HL-60 (cell line): ENCODE measurements at regions not wholly inside any gene's neighbourhood (a gene's known extent, or its start where the extent isn't known, plus 50 kb on each side); places are given as distances from the start of the nearest gene placed in this dataset.

ENCODE experiments used
- DNase-seq, 2 experiments: peaks; one replicate each; pipeline ENCODE4 v3.0.0-alpha.2; 2010 to 2020; ENCODE audit warnings: low read depth in 1 of 2, low spot score in 1 of 2
- H3K27ac ChIP-seq: fragments of 250-450 bp; sonication (Bioruptor Pico); replicated peaks from 2 replicates; pipeline ENCODE4 v1.5.1; 2020; ENCODE audit warnings: mild to moderate bottlenecking, moderate library complexity
- H3K27me3 ChIP-seq: fragments of 250-450 bp; sonication (Bioruptor Pico); 2 replicates; pipeline ENCODE4 v1.5.1; 2021; ENCODE audit warnings: mild to moderate bottlenecking, moderate library complexity; ENCODE audit not compliant: insufficient read depth, poor library complexity, severe bottlenecking
- H3K4me3 ChIP-seq: replicated peaks from 2 replicates; pipeline ENCODE4 v1.5.1; 2011; ENCODE audit warnings: mild to moderate bottlenecking, control low read depth, low read length; ENCODE audit not compliant: insufficient read depth
- CTCF ChIP-seq: IDR thresholded peaks from one replicate; pipeline ENCODE4 v1.5.1; 2011; ENCODE audit warnings: low read length, control low read depth, inconsistent platforms; ENCODE audit not compliant: insufficient read depth
- GABPA ChIP-seq: IDR thresholded peaks from 2 replicates; pipeline ENCODE4 v1.6.1; 2012; ENCODE audit warnings: low read depth
- POLR2AphosphoS5 ChIP-seq: IDR thresholded peaks from 2 replicates; pipeline ENCODE4 v1.6.1; 2012; ENCODE audit warnings: low read depth
- REST ChIP-seq: IDR thresholded peaks from 2 replicates; pipeline ENCODE4 v1.6.1; 2012; ENCODE audit warnings: low read depth; ENCODE audit not compliant: insufficient replicate concordance
- SPI1 ChIP-seq: IDR thresholded peaks from 2 replicates; pipeline ENCODE4 v1.6.1; 2012; ENCODE audit warnings: low read depth, mild to moderate bottlenecking, borderline replicate concordance

GRCh38 chr4:31692399-31692940 is 972.3 kb downstream of the PCDH7 start:
- no peak for DNase-seq
- TF ChIP-seq CTCF (no peak), SPI1 (no peak), REST (no peak), POLR2AphosphoS5 (no peak), GABPA (no peak)
- no peak overlapping the region for H3K4me3 ChIP-seq

GRCh38 chr4:31701256-31701655 is 981.1 kb downstream of the PCDH7 start:
- DNase-seq: no peak
- Histone ChIP-seq H3K27ac (no peak overlapping the region), H3K27me3 (no peaks in the 10 kb centered on the region), H3K4me3 (no peak overlapping the region)
- TF ChIP-seq REST (no peak), SPI1 (no peak), CTCF (no peak), POLR2AphosphoS5 (no peak), GABPA (no peak)

More at GRCh38 chr4:31692399-31692940, 972.3 kb downstream of the PCDH7 start:
- no peak overlapping the region for H3K27ac ChIP-seq
- H3K27me3 ChIP-seq: no peaks in the 10 kb centered on the region

GRCh38 chr4:31702326-31702725 is 982.2 kb downstream of the PCDH7 start:
- Histone ChIP-seq H3K27ac (no peak overlapping the region), H3K27me3 (no peaks in the 10 kb centered on the region), H3K4me3 (no peak overlapping the region)
- DNase-seq: no peak
- no peak for TF ChIP-seq GABPA
- TF ChIP-seq CTCF: no peak

GRCh38 chr4:31714238-31714637 is 994.1 kb downstream of the PCDH7 start:
- H3K27me3 ChIP-seq: no peaks in the 10 kb centered on the region
- no peak for TF ChIP-seq POLR2AphosphoS5
- no peak for TF ChIP-seq SPI1
- TF ChIP-seq GABPA: no peak
- no peak for DNase-seq
- no peak overlapping the region for H3K27ac ChIP-seq
- H3K4me3 ChIP-seq: no peak overlapping the region
